ENCODE measurements at regions not wholly inside any gene's neighbourhood (a gene's known extent, or its start where the extent isn't known, plus 50 kb on each side); places are given as distances from the start of the nearest gene placed in this dataset.

- Mint-ChIP-seq H3K27ac (ENCODE audit: unreplicated experiment) (no peak overlapping the region), H3K36me3 (ENCODE audit: insufficient read depth, unreplicated experiment) (no peaks in the 10 kb centered on the region), H3K4me1 (ENCODE audit: low read depth, unreplicated experiment) (no peaks in the 10 kb centered on the region), H3K9me3 (ENCODE audit: low read depth, unreplicated experiment) (no peaks in the 10 kb centered on the region), H3K27me3 (ENCODE audit: unreplicated experiment) (peaks cover 44% of the 10 kb centered on the region), H3K4me3 (ENCODE audit: low read depth, unreplicated experiment) (no peak overlapping the region)
- no peak for TF ChIP-seq CTCF (IDR thresholded peaks at IDR 0.05; ENCODE audit: unreplicated experiment)
- intact Hi-C loops (cut with micrococcal nuclease; ENCODE audit: unreplicated experiment): no loop called here
- CTCF ChIA-PET: no interaction called here
- no peak for DNase-seq
- BruUV-seq (replicated peaks): no TSS peak
These were observed 362.5 kb downstream of the VPS13C start for GRCh38 chr15:61697796-61698195.

- Mint-ChIP-seq H3K9me3 (ENCODE audit: low read depth, unreplicated experiment) (no peaks in the 10 kb centered on the region), H3K27me3 (ENCODE audit: unreplicated experiment) (peaks cover 87% of the 10 kb centered on the region), H3K4me3 (ENCODE audit: low read depth, unreplicated experiment) (no peak overlapping the region), H3K36me3 (ENCODE audit: insufficient read depth, unreplicated experiment) (no peaks in the 10 kb centered on the region), H3K4me1 (ENCODE audit: low read depth, unreplicated experiment) (no peaks in the 10 kb centered on the region), H3K27ac (ENCODE audit: unreplicated experiment) (no peak overlapping the region)
- DNase-seq: no peak
- no peak for TF ChIP-seq CTCF (IDR thresholded peaks at IDR 0.05; ENCODE audit: unreplicated experiment)
- intact Hi-C loops (cut with micrococcal nuclease; ENCODE audit: unreplicated experiment): no loop called here
- BruUV-seq (replicated peaks): no TSS peak
- CTCF ChIA-PET: no interaction called here
These were observed 371.2 kb downstream of the VPS13C start for GRCh38 chr15:61689067-61689466.

- peaks cover 78% of the 10 kb centered on the region for H3K27me3 Mint-ChIP-seq (ENCODE audit: unreplicated experiment)
- H3K4me3 Mint-ChIP-seq (ENCODE audit: low read depth, unreplicated experiment): no peak overlapping the region
- no peaks in the 10 kb centered on the region for H3K36me3 Mint-ChIP-seq (ENCODE audit: insufficient read depth, unreplicated experiment)
- H3K9me3 Mint-ChIP-seq (ENCODE audit: low read depth, unreplicated experiment): no peaks in the 10 kb centered on the region
- no peak overlapping the region for H3K27ac Mint-ChIP-seq (ENCODE audit: unreplicated experiment)
- intact Hi-C loops (cut with micrococcal nuclease; ENCODE audit: unreplicated experiment): no loop called here
- no peaks in the 10 kb centered on the region for H3K4me1 Mint-ChIP-seq (ENCODE audit: low read depth, unreplicated experiment)
- TF ChIP-seq CTCF (IDR thresholded peaks at IDR 0.05; ENCODE audit: unreplicated experiment): no peak
- no peak for DNase-seq
- CTCF ChIA-PET: no interaction called here
- BruUV-seq (replicated peaks): no TSS peak
These were observed 372.6 kb downstream of the VPS13C start for GRCh38 chr15:61687651-61688050.

GRCh38 chr15:61687124-61687523 lies 373.1 kb downstream of the VPS13C start:
- Mint-ChIP-seq H3K4me3 (ENCODE audit: low read depth, unreplicated experiment) (no peak overlapping the region), H3K9me3 (ENCODE audit: low read depth, unreplicated experiment) (no peaks in the 10 kb centered on the region), H3K36me3 (ENCODE audit: insufficient read depth, unreplicated experiment) (no peaks in the 10 kb centered on the region), H3K27ac (ENCODE audit: unreplicated experiment) (no peak overlapping the region), H3K27me3 (ENCODE audit: unreplicated experiment) (peaks cover 76% of the 10 kb centered on the region), H3K4me1 (ENCODE audit: low read depth, unreplicated experiment) (no peaks in the 10 kb centered on the region)
- BruUV-seq (replicated peaks): no TSS peak
- intact Hi-C loops (cut with micrococcal nuclease; ENCODE audit: unreplicated experiment): no loop called here
- CTCF ChIA-PET: no interaction called here
- DNase-seq: no peak
- no peak for TF ChIP-seq CTCF (IDR thresholded peaks at IDR 0.05; ENCODE audit: unreplicated experiment)

- no peak for DNase-seq
- no peak for TF ChIP-seq CTCF (IDR thresholded peaks at IDR 0.05; ENCODE audit: unreplicated experiment)
- no peak overlapping the region for H3K4me3 Mint-ChIP-seq (ENCODE audit: low read depth, unreplicated experiment)
These were observed 374.3 kb downstream of the VPS13C start for GRCh38 chr15:61685971-61686370.

More at GRCh38 chr15:61685971-61686370, 374.3 kb downstream of the VPS13C start:
- no TSS peak for BruUV-seq (replicated peaks)
- H3K4me1 Mint-ChIP-seq (ENCODE audit: low read depth, unreplicated experiment): no peaks in the 10 kb centered on the region
- H3K9me3 Mint-ChIP-seq (ENCODE audit: low read depth, unreplicated experiment): no peaks in the 10 kb centered on the region
- peaks cover 76% of the 10 kb centered on the region for H3K27me3 Mint-ChIP-seq (ENCODE audit: unreplicated experiment)
- no peaks in the 10 kb centered on the region for H3K36me3 Mint-ChIP-seq (ENCODE audit: insufficient read depth, unreplicated experiment)
- H3K27ac Mint-ChIP-seq (ENCODE audit: unreplicated experiment): no peak overlapping the region
- CTCF ChIA-PET: no interaction called here
- intact Hi-C loops (cut with micrococcal nuclease; ENCODE audit: unreplicated experiment): no loop called here

All from Calu3 (cell line).